Large intestine (tissue), 3 donors: ENCODE measurements at regions not wholly inside any gene's neighbourhood (a gene's known extent, or its start where the extent isn't known, plus 50 kb on each side); places are given as distances from the start of the nearest gene placed in this dataset.

ENCODE experiments used
- DNase-seq, 2 donors: peaks; one replicate each; pipeline versions ENCODE4 v3.0.0 to v3.0.0-alpha.2; 2013
- H3K27ac ChIP-seq: one replicate; pipeline ENCODE4 v1.5.1; 2013; ENCODE audit warnings: low read length
- H3K27me3 ChIP-seq: 2 replicates; pipeline ENCODE4 v1.6.1; 2013; ENCODE audit warnings: low read length; ENCODE audit not compliant: control insufficient read depth, insufficient read depth
- H3K36me3 ChIP-seq: 2 replicates; pipeline ENCODE4 v1.6.1; 2013; ENCODE audit warnings: low read length; ENCODE audit not compliant: control insufficient read depth, insufficient read depth
- H3K4me1 ChIP-seq: one replicate; pipeline ENCODE4 v1.6.1; 2013; ENCODE audit warnings: low read length; ENCODE audit not compliant: control insufficient read depth, insufficient read depth
- H3K4me3 ChIP-seq: one replicate; pipeline ENCODE4 v1.5.1; 2013; ENCODE audit warnings: low read length
- H3K9me3 ChIP-seq: one replicate; pipeline ENCODE4 v1.6.1; 2013; ENCODE audit warnings: mild to moderate bottlenecking, low read depth, low read length, moderate library complexity; ENCODE audit not compliant: control insufficient read depth
- WGBS: methylation state at CpG from one replicate; pipeline ENCODE4 v1.1.5; 2013; ENCODE audit warnings: low lambda C conversion rate; ENCODE audit not compliant: insufficient coverage; 5-methylcytosine and 5-hydroxymethylcytosine counted together

- Histone ChIP-seq H3K27me3 (no peaks in the 10 kb centered on the region), H3K4me3 (no peak overlapping the region), H3K9me3 (no peaks in the 10 kb centered on the region), H3K27ac (no peak overlapping the region), H3K4me1 (no peaks in the 10 kb centered on the region), H3K36me3 (no peaks in the 10 kb centered on the region)
- DNase-seq = no peak
- WGBS = 80% methylated on average over 2 of the region's 17 CpGs
These were observed 120.5 kb upstream of the CCDC68 start for GRCh38 chr18:55079481-55080355.

DNA sequence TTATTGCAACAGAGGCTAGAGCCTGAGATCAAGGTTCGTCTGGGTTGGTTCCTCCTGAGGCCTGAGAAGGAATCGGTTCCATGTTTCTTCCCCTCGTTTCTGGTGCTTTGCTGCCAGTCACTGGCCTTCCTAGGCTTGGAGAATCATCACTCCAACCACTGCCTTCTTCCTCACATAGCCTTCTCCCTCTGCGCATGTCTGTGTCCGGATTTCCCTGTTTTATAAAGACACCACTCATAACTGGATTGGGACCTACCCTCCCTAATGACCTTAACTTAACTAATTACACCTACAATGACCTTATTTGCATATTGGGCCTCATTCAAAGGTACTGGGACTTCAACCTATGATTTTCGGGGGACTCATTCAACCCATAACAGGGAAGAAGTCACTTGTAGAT lies 119.8 kb upstream of the CCDC68 start:
- Histone ChIP-seq H3K27ac (no peak overlapping the region), H3K36me3 (no peaks in the 10 kb centered on the region), H3K4me3 (no peak overlapping the region), H3K4me1 (no peaks in the 10 kb centered on the region), H3K9me3 (no peaks in the 10 kb centered on the region), H3K27me3 (no peaks in the 10 kb centered on the region)
- DNase-seq = no peak
- 80% methylated on average over 3 of the region's 6 CpGs for WGBS

DNA sequence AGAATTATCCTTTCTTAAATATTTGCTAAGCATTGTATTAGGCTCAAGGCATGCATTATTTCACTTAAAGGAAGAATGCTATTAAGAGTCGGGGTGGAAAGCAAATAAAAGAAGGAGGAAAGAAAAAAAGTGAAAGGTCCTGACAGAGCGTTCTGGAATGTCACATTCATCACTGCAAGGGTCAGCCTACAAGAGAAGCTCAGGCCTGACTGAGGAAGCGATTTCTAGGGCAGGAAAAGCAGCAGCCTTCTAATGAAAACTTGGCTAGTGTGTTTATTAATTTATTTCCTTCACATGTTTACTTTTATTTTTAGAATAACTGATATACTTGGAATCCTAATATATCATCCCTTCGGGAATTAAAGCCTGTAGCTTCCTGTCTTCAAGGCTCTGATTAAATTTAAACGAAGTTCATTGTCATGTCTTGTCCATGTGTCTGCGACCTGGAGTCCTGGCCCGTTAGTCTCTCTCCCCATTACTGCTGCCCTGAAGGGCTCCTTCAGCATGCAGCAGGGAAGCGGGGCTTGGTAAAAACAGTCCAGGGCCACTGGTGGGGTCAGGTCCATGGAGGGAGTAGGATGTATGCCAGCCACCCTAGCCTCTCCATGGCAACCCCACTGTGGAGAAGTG lies 119.2 kb upstream of the CCDC68 start:
- Histone ChIP-seq H3K27me3 (no peaks in the 10 kb centered on the region), H3K4me3 (no peak overlapping the region), H3K9me3 (no peaks in the 10 kb centered on the region), H3K4me1 (no peaks in the 10 kb centered on the region), H3K27ac (no peak overlapping the region), H3K36me3 (no peaks in the 10 kb centered on the region)
- whole genome bisulfite sequencing = no CpG with 5 or more reads among the region's 8 CpGs
- no peak for DNase-seq

GRCh38 chr18:55076643-55077218 lies 117.5 kb upstream of the CCDC68 start:
- H3K4me1 ChIP-seq = no peaks in the 10 kb centered on the region
- H3K4me3 ChIP-seq = no peak overlapping the region
- no peaks in the 10 kb centered on the region for H3K36me3 ChIP-seq
- 74% methylated on average over 3 of the region's 6 CpGs for WGBS
- H3K9me3 ChIP-seq = no peaks in the 10 kb centered on the region
- H3K27me3 ChIP-seq = no peaks in the 10 kb centered on the region
- H3K27ac ChIP-seq = no peak overlapping the region
- DNase-seq = no peak

DNA sequence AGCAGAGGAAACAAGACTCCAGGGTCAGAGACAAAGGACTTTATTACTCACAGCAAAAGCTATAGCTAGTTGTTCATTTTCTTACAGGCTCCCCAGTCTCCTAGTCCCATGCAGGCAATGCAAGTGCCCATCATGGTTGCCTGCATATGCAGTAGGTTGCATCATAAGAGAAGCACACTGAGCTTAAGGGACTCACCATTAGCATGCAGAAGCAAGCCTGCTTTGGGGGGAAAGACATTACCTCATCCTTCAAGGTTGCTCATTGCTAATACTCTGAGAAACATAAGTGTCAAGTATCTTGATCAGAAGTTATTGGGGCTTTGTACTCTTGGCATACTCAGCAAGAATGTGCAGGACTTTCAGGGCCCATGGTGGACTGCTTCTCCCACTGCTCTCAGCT lies 114.6 kb upstream of the CCDC68 start:
- H3K27me3 ChIP-seq = no peaks in the 10 kb centered on the region
- no peaks in the 10 kb centered on the region for H3K36me3 ChIP-seq
- H3K27ac ChIP-seq = no peak overlapping the region
- no peak for DNase-seq
- H3K4me3 ChIP-seq = no peak overlapping the region
- no peaks in the 10 kb centered on the region for H3K9me3 ChIP-seq
- no peaks in the 10 kb centered on the region for H3K4me1 ChIP-seq

DNA sequence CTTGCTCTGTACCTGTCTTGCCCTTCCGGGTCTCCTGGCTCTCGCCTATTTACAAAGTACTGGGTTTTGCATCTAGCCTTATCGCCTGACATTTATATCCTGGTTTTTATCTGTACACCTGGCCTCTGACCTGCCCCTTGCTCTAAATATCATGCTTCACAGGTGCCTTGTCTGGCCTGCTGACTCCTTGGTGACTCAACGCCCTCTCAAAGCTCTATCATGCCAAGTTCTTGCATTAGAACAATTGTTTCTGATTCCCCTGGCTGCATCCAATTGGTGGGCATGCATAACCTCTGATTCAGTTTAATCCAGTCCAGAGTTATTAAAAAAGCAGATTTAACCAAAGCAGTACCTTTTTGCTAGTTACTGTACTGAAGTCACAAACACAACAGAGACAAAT lies 113.9 kb upstream of the CCDC68 start:
- Histone ChIP-seq H3K4me3 (no peak overlapping the region), H3K27ac (no peak overlapping the region), H3K9me3 (no peaks in the 10 kb centered on the region), H3K27me3 (no peaks in the 10 kb centered on the region), H3K36me3 (no peaks in the 10 kb centered on the region), H3K4me1 (no peaks in the 10 kb centered on the region)
- DNase-seq = no peak
- no CpG with 5 or more reads among the region's 4 CpGs for WGBS

DNA sequence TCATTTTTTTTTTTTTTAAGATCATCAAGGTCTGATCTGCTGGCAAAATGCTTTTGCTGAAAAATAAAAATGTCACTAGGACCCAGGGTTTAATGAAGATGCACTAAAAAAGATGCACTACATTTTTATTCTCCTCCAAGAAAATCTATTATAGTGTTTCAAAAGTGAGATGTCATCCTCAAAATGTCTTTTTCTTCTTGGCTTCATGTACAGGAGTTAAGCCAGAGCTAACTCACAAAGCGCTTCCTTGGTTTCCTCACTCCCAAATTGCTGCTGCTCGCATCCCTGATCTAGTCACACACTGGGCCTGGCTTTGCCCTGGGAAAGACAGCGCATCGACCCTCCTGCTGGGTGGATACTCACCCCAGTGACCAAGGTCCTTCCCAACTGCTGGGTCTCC lies 113.4 kb upstream of the CCDC68 start:
- WGBS = no CpG with 5 or more reads among the region's 4 CpGs
- DNase-seq = no peak
- H3K9me3 ChIP-seq = no peaks in the 10 kb centered on the region
- H3K4me1 ChIP-seq = no peaks in the 10 kb centered on the region
- H3K27ac ChIP-seq = no peak overlapping the region
- no peaks in the 10 kb centered on the region for H3K27me3 ChIP-seq
- H3K4me3 ChIP-seq = no peak overlapping the region
- no peaks in the 10 kb centered on the region for H3K36me3 ChIP-seq

DNA sequence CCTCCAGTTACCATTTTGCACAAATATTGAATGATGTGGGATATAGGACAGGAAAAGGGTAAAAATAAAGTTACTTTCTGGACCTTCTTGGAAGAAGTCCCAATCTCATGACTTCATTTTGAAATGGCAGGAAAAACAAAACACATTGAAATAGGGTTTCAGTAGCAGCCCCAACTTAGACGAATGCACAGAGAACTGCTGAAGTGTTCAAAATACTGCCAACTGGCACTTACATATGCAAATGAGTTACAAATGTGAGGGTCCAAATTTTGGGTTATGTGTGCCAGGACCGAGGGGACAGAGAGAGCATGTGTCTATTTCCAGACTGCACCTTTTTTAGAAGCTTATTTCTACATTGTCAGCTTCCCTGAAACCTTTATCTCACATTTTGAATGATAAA lies 112.9 kb upstream of the CCDC68 start:
- Histone ChIP-seq H3K9me3 (no peaks in the 10 kb centered on the region), H3K27ac (no peak overlapping the region), H3K4me3 (no peak overlapping the region), H3K4me1 (no peaks in the 10 kb centered on the region), H3K36me3 (no peaks in the 10 kb centered on the region), H3K27me3 (no peaks in the 10 kb centered on the region)
- DNase-seq = no peak
- WGBS = 83% methylated on average over 1 of the region's 2 CpGs

- WGBS = 100% methylated on average over 1 of the region's 6 CpGs
- no peak overlapping the region for H3K4me3 ChIP-seq
- no peaks in the 10 kb centered on the region for H3K36me3 ChIP-seq
- no peak for DNase-seq
- H3K27ac ChIP-seq = no peak overlapping the region
- no peaks in the 10 kb centered on the region for H3K27me3 ChIP-seq
- H3K4me1 ChIP-seq = no peaks in the 10 kb centered on the region
- no peaks in the 10 kb centered on the region for H3K9me3 ChIP-seq
These were observed 110.2 kb upstream of the CCDC68 start for GRCh38 chr18:55069497-55069896.

- no CpG with 5 or more reads among the region's 5 CpGs for WGBS
- no peaks in the 10 kb centered on the region for H3K4me1 ChIP-seq
- DNase-seq = no peak
- no peaks in the 10 kb centered on the region for H3K9me3 ChIP-seq
- no peak overlapping the region for H3K4me3 ChIP-seq
- H3K27me3 ChIP-seq = no peaks in the 10 kb centered on the region
- no peaks in the 10 kb centered on the region for H3K36me3 ChIP-seq
- no peak overlapping the region for H3K27ac ChIP-seq
These were observed 105.5 kb upstream of the CCDC68 start for GRCh38 chr18:55064760-55065159.
